ENCODE measurements at regions not wholly inside any gene's neighbourhood (a gene's known extent, or its start where the extent isn't known, plus 50 kb on each side); places are given as distances from the start of the nearest gene placed in this dataset.
"Not testable (repeated sequence)": the region's sequence is repeated elsewhere in the genome, so short reads cannot be mapped to it uniquely, and the experiment has no call there.

- no peak for DNase-seq (ENCODE audit: low spot score)
These were observed 227.3 kb downstream of the KTN1 start for GRCh38 chr14:55807053-55807880.

- DNase-seq (ENCODE audit: low spot score), result no peak
These were observed 227.9 kb downstream of the KTN1 start for GRCh38 chr14:55807881-55808379.

- DNase-seq (ENCODE audit: low spot score), result no peak
These were observed 233.6 kb downstream of the KTN1 start for GRCh38 chr14:55813630-55814029.

GRCh38 chr14:55814064-55814463 lies 234.1 kb downstream of the KTN1 start:
- no peak for DNase-seq (ENCODE audit: low spot score)

GRCh38 chr14:55814873-55815272 lies 234.9 kb downstream of the KTN1 start:
- DNase-seq (ENCODE audit: low spot score), result no peak

GRCh38 chr14:55816225-55816624 lies 236.2 kb downstream of the KTN1 start:
- no peak for DNase-seq (ENCODE audit: low spot score)

- no peak for DNase-seq (ENCODE audit: low spot score)
These were observed 239.8 kb downstream of the KTN1 start for GRCh38 chr14:55819610-55820304.

GRCh38 chr14:55822906-55823305 lies 242.9 kb downstream of the KTN1 start:
- no peak for DNase-seq (ENCODE audit: low spot score)

- no peak for DNase-seq (ENCODE audit: low spot score)
These were observed 252.3 kb downstream of the KTN1 start for GRCh38 chr14:55832122-55832911.

GRCh38 chr14:55832974-55833373 lies 253.0 kb downstream of the KTN1 start:
- DNase-seq (ENCODE audit: low spot score), result no peak

- DNase-seq (ENCODE audit: low spot score), result no peak
These were observed 254.4 kb downstream of the KTN1 start for GRCh38 chr14:55834390-55834789.

- DNase-seq (ENCODE audit: low spot score), result no peak
These were observed 256.0 kb downstream of the KTN1 start for GRCh38 chr14:55835985-55836384.

- no peak for DNase-seq (ENCODE audit: low spot score)
These were observed 257.5 kb downstream of the KTN1 start for GRCh38 chr14:55837467-55837866.

- DNase-seq (ENCODE audit: low spot score), result no peak
These were observed 258.6 kb downstream of the KTN1 start for GRCh38 chr14:55838529-55839052.

GRCh38 chr14:55839301-55839947 lies 259.4 kb downstream of the KTN1 start:
- DNase-seq (ENCODE audit: low spot score), result not testable (repeated sequence)

- no peak for DNase-seq (ENCODE audit: low spot score)
These were observed 260.8 kb downstream of the KTN1 start for GRCh38 chr14:55840821-55841220.

GRCh38 chr14:55841625-55842024 lies 261.6 kb downstream of the KTN1 start:
- no peak for DNase-seq (ENCODE audit: low spot score)

GRCh38 chr14:55843718-55844403 lies 263.9 kb downstream of the KTN1 start:
- no peak for DNase-seq (ENCODE audit: low spot score)

GRCh38 chr14:55845963-55846825 lies 266.2 kb downstream of the KTN1 start:
- DNase-seq (ENCODE audit: low spot score), result no peak

GRCh38 chr14:55846826-55847446 lies 266.9 kb downstream of the KTN1 start:
- no peak for DNase-seq (ENCODE audit: low spot score)

Measured in germinal center (tissue), 1 donor.